GDM1 (cell line): ENCODE measurements at regions not wholly inside any gene's neighbourhood (a gene's known extent, or its start where the extent isn't known, plus 50 kb on each side); places are given as distances from the start of the nearest gene placed in this dataset.

Experiments used
- DNase-seq: peaks from one replicate; lab custom pipeline; 2025; lab: John Stamatoyannopoulos, UW

GRCh38 chr20:2236256-2236655 is 59.5 kb upstream of the TGM3 start:
- no peak for DNase-seq

- DNase-seq, result peak; percentile 51
These were observed 58.7 kb upstream of the TGM3 start for GRCh38 chr20:2237059-2237458.

- no peak for DNase-seq
These were observed 57.2 kb upstream of the TGM3 start for GRCh38 chr20:2238601-2239000.

- no peak for DNase-seq
These were observed 55.0 kb upstream of the TGM3 start for GRCh38 chr20:2240835-2241234.

- DNase-seq, result no peak
These were observed 53.1 kb upstream of the TGM3 start for GRCh38 chr20:2242678-2243077.

- no peak for DNase-seq
These were observed 51.3 kb upstream of the TGM3 start for GRCh38 chr20:2244523-2244922.

GRCh38 chr20:2244993-2245392 is 50.8 kb upstream of the TGM3 start:
- no peak for DNase-seq

- DNase-seq, result no peak
These were observed 50.2 kb upstream of the TGM3 start for GRCh38 chr20:2245637-2246036.
